A172 (cell line): ENCODE measurements at regions not wholly inside any gene's neighbourhood (a gene's known extent, or its start where the extent isn't known, plus 50 kb on each side); places are given as distances from the start of the nearest gene placed in this dataset.

Experiments
- DNase-seq: peaks from one replicate; pipeline ENCODE4 v3.0.0-alpha.2; 2015; ENCODE audit warnings: low spot score

- DNase-seq, result no peak
Observed at GRCh38 chr4:159038536-159038935, 64.3 kb upstream of the RAPGEF2 start.

GRCh38 chr4:159041054-159042034 lies 61.5 kb upstream of the RAPGEF2 start:
- DNase-seq, result no peak

- no peak for DNase-seq
Observed at GRCh38 chr4:159042097-159042605, 60.7 kb upstream of the RAPGEF2 start.

- DNase-seq, result no peak
Observed at GRCh38 chr4:159042868-159043267, 60.0 kb upstream of the RAPGEF2 start.

GRCh38 chr4:159043861-159044260 lies 59.0 kb upstream of the RAPGEF2 start:
- DNase-seq, result no peak

GRCh38 chr4:159045321-159045720 lies 57.6 kb upstream of the RAPGEF2 start:
- no peak for DNase-seq

GRCh38 chr4:159046683-159047082 lies 56.2 kb upstream of the RAPGEF2 start:
- peak; percentile 19 for DNase-seq

GRCh38 chr4:159047478-159048165 lies 55.3 kb upstream of the RAPGEF2 start:
- DNase-seq, result peak; percentile 80

- DNase-seq, result peak; percentile 75
Observed at GRCh38 chr4:159048166-159048886, 54.6 kb upstream of the RAPGEF2 start.

GRCh38 chr4:159049780-159050375 lies 53.0 kb upstream of the RAPGEF2 start:
- DNase-seq, result no peak

GRCh38 chr4:159051245-159052071 lies 51.4 kb upstream of the RAPGEF2 start:
- DNase-seq, result no peak

GRCh38 chr4:159052315-159052714 lies 50.6 kb upstream of the RAPGEF2 start:
- DNase-seq, result no peak
